ENCODE measurements at regions not wholly inside any gene's neighbourhood (a gene's known extent, or its start where the extent isn't known, plus 50 kb on each side); places are given as distances from the start of the nearest gene placed in this dataset.
"Not testable (repeated sequence)": the region's sequence is repeated elsewhere in the genome, so short reads cannot be mapped to it uniquely, and the experiment has no call there.

DNA sequence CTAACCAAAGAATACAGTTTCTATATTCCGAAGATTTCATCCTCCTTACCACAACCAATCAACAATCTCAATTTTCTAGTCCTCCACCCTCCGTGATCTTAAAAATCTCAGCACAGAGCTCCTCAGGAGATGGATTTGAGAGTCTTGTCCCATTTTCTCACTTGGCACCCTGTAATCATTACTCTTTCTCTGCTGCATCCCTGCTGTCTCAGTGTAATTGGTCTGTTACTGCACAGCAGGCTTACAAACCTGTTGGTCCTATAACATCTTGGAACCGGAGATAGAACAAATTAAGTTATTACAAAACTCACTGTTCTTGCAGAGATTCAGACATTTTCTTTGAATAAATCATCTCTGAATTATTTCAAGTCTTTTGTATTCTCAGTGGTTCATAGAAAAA lies 1227.2 kb downstream of the JRKL start:
- DNase-seq: no peak

DNA sequence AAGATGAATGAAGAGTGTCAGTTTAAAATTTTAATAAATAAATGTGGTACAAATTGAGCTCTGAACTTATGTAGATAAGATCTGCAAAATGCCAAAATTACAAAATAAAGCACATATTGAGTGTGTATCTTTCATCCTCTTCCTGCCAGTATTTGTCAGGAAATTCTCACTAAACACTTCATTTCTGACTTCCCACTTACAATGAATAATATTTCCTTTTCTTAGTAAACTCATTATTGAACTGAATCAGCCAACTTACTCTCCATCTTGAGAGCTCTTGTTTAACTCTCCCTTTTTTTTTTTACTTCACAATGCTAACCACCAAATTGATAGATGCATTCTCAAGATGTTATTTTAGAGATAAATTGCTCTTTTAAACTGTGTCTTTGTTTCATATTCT lies 1230.2 kb downstream of the JRKL start:
- DNase-seq: no peak

DNA sequence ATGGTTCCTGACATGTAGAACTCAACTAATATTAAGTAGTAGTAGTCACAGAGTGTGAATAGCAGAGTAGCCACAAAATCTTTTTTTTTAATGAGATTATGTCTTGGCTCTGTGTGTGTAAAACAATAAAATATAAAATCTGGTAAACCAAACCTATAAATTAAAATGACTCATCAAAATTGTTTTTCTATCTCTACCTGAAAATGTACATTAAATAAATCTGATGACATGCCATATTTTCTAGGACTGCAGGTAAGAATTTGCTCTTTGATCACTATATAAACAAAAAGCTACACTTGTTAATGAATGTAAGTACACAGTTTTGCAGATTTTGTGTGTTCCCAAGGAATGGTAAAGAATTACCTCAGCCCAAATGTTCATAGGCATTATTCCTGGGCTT lies 1231.5 kb downstream of the JRKL start:
- DNase-seq: no peak

DNA sequence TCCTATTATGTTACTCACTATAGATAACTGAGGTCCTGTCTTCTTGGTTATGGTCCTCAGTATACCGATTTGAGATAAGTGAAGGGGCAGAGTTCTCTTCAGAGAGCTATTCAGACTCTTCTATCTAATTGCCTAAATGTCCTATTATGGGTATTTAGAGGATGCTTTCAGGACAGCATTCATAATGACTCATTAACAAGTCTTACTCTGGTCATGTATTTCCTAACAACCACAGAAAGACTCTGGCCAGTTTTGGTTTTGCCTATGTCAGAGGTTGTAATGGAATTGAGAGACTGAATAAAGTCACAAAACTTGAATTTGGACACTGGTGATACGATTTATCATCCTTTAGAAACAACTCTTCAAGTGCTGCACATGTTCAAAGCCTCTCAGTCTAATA lies 1233.0 kb downstream of the JRKL start:
- no peak for DNase-seq

DNA sequence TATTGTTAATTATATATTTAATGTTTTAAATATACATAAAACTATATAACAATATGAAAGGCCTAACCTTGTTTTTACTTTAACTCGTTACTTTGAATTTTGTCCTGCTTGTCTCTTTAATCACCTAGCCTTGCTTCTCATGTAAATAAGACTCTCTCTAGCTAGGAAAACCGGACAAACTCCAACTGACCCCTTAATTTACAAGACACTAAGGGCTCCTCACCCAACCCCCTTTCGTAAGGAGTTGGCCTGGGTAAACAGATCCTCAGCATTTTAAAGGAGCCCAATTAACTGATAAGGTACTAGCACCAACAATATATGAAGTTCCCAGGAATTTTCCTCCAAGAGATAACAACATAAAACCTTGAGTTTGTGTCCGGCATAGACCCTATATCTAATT lies 1246.9 kb downstream of the JRKL start:
- DNase-seq: not testable (repeated sequence)

DNA sequence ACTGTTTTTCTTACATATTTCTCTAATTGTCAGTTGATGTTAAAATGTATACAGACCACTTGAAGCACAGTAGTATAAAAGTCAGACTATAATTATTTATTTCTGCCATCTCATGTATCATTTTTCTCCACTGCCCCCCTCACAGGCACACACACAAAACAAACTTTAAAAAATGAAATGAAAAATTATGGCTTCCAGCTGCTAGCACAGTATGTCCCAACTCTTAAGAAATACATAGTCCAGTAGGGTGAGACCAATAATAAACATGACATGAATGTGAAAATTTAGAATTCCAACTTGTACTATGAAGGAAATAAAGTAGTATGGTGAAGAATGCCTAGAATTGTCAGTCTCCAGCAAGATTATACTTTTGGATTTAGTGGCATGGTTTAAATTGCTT lies 1247.9 kb downstream of the JRKL start:
- DNase-seq: no peak

DNA sequence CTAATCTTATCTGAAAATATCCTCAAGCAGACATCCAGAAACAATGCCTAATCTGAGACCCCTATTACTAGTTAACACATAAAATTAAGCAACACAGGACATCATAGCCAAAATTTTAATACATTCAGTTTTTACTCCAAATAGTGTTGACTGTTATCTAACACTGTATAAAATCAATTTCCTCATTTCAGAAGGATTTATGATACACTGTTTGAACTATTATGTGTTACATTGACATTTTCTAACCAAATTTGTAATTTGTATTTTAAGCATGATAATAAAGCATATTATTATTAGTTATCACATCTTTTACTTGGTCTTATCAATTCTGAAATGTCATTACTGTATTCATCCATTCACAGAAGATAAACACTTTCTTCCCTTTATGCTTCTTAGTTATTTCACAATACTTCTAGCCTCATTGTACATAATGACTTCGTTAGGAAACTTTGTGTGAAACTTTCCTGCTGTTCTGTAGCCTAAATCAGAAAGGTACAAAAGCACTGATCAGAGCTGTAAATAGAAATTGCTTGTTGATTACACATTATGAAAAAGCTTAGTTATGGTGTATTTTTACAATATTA lies 1248.9 kb downstream of the JRKL start:
- no peak for DNase-seq

DNA sequence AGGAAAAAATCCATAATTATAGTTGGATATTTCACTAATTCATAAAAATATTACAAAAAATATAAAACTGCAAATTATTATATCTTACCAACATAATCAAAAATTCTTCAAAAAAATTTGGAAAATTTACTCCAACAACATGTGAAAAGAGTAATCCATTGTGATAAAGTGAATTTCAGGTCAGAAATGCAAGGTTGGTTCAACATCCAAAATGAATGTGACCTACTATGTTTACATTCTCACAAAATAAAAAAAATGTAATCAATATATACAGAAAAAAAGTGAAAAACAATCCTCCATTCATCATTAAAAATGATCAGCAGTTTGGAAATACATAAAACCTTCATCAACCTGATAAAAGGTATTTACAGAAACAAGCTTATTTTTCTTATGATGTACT lies 1252.2 kb downstream of the JRKL start:
- no peak for DNase-seq

DNA sequence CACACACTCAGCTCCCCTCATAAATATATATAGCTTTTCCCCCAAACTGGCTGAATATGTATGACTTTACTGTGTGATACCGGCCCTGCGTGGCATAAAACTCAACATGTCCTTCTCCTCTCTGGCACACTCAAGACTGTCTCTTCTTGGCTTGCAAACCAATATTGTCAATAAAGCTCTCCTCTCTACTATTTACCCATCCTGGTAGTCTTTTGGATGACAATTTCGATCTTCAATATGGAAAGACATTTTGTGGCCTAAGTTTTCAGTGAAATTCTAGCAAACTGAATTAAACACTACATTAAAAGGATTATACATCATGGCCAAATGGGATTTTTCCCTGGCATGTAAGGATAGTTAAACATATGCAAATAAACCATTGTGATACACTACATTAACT lies 1255.9 kb downstream of the JRKL start:
- DNase-seq: no peak

DNA sequence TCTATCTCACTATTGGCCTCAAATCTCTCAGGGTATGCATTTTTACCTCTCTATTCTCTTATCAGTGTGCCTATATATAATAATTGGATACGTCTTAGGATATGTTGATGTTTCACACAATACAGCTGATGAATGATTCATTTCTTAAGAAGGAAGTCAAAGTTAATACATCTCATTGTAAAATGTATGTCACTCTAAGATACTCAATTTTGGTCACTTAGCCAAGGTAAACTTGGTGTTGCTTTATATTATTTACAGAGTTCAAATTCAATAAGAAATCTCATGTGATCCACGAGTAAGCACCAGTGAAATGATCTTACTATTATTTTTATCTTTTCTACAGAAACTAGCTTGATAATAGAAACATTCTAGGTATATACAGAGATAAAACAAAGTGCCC lies 1266.5 kb downstream of the JRKL start:
- no peak for DNase-seq

DNA sequence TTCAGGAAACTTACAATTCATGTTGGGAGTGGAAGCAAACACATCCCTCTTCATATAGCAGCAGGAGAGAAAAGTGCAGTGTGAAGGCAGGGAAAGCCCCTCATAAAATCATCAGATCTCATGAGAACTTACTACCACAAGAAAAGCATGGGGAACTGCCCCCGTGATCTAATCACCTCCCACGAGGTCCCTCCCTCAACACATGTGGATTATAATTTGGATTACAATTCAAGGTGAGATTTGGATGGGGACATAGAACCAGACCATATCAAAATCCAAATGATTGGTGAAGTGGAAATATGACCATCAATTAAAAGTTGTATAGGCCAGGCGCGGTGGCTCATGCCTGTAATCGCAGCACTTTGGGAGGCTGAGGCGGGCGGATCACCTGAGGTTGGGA lies 1268.0 kb downstream of the JRKL start:
- DNase-seq: no peak

DNA sequence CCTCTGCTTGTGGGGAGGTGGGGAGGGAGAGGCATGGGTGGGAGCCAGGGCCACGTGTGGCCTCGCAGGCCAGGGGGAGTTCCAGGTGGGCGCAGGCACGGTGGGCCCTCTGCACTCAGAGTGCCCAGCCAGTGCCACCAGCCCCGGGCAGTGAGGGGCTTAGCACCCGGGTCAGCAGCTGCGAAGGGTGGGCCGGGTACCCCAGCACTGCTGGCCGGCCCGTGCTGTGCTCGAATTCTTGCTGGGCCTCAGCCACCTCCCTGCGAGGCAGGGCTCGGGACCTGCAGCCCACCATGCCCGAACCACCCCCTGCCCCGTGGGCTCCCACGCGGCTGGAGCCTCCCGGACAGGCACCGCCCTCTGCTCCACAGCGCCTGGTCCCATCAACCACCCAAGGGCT lies 1277.2 kb downstream of the JRKL start:
- DNase-seq: no peak

DNA sequence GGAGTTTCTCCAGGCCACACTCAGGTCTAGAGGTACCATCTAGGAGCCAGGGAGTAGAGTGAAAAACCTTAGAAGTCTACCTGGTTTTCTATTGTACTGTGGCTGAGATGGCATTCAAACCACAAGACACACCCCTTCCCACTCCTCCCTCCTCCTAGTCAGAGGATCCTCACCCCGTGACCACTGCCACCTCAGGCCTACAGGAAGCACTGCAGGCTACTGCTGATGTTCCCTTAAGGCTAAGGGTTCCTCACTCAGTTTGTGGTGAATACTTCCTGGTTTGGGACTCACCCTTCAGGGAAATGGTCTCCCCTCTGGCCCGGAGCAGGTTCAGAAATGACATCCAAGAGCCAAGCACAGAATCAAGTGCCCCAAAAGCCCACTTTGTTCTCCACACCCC lies 1293.9 kb downstream of the JRKL start:
- DNase-seq: no peak

DNA sequence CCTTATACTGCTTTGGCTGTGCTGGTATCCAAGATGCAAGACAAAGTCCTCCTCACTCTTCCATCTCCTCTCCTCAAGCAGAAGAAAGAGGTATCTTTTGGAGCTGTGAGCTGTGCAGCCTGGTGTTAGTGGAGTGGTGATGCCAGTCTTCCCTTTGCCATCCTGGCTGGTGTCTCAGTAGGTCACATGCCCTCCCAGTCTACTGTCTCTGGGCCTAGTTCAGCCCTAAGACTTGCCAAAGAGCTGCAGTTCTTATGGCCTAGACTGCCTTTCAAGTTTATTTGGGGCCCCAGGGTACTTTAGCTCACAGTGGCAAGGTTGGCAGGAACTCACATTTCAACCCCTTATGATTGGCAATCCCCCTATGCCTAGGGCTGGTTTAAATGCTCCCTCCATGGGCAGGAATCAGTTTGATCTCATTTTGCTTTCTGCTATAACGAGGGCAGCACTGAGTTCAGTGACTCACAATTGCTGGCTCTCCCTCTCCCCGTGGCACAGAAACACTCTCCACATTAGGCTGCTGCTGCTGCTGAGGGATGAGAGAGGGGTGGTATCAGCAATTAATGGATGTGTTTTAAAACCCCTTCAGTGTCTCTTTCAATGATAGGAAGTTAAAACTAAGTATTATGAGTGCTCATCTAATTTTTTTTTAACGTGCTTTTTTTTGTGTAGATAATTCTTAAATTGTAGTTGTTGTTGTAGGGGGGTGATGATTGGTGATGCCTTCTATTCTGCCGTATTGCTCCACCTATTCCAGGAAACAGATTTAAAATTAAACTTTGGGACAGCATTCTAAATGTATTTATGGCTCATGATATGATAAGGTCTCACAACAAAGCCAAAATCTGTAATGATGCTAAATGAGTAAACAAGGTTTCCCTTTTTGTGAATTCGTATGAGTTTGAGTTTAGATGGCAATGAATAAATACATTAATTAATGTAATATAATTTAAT lies 1295.0 kb downstream of the JRKL start:
- DNase-seq: no peak

DNA sequence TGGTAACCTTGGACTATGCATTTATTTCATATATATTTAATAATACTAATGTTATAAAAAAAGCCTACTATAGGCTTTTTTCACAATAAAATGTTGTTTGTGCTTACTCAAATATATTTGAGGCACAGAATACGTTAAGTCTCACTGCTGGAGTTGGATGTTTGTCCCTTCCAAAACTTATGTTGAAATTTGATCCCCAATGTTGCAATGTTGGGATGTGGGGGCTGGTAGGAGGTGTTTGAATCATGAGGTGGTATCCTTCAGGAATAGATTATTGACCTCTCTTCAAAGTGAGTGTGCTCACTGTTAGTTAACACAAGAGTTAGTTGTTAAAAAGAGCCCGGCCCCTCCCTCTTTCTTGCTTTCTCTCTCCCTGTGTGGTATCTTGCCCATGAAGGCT lies 1295.9 kb downstream of the JRKL start:
- DNase-seq: no peak

DNA sequence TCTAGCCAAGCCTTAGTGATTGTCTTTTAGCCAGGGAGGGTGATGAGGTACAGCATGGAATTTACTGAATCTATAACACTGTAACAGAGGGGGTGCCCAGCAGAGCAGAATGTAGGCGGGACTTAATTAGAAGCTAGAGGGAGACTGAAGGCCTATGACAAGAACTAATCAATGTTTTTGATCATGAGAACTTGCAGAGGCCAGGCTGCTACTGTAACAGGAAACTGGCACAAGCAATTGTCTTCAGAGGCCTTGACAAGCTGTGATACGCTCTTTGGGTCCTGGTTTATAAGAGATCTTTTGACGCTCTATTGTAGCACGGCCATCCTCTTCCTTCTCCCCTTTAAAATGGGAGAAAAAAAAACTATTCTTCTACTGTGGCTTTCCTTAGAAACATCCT lies 1297.3 kb downstream of the JRKL start:
- DNase-seq: no peak

DNA sequence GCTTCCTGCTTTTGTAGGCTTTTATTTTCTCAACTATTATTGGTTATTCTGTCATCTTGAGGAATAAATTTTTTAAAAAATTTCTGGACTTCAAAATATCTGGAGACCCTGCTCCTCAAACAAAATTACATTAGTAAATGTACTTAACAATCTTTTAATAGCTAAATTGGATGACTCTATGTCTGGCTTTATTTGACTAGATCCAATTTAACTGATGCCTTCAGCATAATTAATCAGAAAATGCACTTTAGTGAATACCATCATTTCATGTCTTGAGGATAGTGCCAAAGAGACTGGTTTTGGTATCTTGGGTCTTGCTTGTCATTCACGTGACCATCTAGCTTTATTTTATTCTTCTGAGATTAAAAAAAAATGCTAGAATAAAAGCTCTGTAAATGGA lies 1301.2 kb downstream of the JRKL start:
- no peak for DNase-seq

DNA sequence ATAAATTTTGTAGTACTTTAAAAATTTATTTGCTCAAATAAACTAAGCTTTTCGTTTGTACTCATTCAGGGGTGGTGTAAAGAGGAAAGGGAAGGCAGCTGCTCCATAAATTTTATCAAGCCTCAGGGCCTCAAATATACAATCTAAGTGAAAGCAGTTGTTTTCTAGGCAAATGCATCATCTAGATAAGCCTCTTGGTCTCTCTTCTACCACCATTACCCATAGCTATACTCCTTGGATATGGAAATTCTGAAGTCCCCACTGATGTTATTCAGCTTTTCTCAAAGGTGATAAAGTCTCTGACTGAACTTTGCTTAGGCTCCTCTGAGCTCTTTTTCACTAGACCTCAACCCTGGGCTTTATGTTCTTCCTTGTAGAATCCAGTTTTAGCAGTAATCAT lies 1313.1 kb downstream of the JRKL start:
- no peak for DNase-seq

DNA sequence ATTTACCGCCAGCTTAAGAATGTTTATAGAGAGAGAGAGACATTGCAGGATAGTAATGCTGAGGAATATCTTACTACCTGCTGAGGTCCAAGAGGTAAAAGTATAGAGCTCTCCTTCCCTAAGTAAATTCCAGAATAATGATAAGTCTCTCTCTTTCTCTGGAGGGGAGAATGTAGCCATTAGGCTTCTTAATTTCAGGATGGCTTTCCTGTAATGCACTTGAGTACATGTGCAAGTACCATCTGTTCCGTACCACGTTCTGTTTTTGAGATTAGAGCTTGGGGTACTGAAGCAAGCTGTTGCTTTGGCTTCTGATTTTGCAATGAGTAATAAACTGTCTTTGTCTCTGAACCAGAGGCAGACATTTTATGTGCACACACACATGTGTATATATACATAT lies 1314.0 kb downstream of the JRKL start:
- no peak for DNase-seq

DNA sequence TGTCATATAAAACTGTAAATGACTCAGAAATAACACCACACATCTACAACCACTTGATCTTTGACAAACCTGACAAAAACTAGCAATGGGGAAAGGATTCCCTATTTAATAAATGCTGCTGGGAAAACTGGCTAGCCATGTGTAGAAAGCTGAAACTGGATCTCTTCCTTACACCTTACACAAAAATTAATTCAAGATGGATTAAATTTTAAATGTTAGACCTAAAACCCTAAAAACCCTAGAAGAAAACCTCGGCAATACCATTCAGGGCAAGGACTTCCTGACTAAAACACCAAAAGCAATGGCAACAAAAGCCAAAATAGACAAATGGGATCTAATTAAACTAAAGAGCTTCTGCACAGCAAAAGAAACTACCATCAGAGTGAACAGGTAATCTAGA lies 1315.3 kb upstream of the CNTN5 start:
- DNase-seq: peak; percentile 22

DNA sequence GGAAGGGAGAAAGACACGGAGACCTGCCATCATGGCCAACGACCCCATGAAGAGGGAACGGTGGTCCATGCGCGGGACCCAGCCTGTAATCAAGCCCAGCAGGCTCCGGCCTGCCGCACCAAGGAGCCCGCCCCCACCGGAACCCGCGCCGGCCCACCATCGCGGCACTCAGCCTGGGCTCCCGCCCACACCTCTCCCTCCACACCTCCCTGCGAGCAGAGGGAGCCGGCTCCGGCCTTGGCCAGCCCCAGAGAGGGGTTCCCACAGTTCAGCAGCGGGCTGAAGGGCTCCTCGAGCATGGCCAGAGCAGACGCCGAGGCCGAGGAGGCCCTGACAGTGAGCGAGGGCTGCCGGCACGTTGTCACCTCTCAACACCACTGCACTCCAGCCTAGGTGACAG lies 1302.8 kb upstream of the CNTN5 start:
- DNase-seq: no peak

DNA sequence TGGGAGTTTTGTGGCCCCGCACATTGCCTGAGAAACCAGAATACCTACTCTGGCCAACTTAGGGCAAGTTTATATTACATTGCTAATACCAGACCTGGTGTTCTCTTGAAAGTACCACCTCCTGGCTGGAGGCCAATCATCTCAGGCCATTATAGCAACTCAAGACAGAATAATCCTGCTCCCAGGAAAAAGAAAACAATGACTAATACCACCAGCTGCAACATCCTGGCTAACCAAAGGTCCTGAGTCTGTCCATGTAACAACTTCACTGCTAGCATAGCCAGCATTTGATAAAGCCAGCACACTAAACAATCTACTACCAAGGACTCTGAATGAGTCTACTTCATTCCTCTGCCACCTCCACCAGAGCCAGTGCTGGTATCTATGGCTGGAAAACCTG lies 1298.7 kb upstream of the CNTN5 start:
- DNase-seq: no peak

DNA sequence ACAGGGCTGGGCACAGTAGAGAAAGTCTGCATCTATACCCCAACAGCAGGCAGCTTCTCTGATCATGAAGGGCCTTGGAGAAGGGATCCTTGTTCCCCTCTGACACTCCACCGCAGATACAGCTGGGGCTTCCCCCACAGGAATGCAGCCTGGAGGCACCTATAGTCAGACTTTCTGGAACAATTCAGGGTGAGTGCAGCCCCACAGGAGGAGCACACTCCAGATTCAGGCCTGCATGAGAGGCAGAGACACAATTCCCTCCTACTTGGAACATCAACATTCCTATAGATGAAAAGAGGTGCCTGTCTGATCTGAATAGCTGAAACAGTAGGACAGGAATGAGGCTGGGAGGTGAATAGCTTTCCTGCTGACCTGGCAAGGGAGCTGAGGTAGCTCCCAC lies 1298.0 kb upstream of the CNTN5 start:
- no peak for DNase-seq

DNA sequence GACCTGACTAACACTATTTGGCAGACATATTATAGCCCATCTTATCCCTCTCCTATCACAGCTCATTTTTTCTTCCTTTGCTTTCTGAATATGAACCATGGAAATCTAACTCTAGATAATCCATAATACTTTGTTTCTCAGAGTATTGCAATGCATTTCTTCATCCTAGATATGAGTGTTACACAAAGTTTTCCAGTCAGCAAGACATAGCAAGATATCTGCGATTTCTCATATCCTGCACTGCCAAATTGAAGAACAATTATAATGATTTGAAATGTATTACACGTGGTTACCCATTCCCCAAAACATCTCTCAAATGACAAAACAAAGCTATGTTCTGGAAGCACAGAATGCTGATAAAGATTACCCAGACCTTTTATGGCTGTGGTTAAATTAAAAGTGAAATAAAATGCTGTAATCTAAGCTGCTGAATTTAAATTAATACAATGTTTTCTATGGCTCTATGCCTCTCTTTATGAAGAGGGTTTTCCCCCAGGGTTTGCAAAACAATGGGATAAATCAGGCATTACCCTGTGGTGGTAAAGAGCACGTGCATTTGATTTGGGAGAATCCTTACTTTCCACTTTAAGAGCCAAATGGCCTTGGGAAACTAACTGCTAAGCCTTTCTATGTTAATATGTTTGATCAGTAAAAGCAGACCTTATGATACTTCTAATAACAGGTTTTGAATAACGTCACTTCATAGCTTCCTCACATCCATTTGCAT lies 1291.0 kb upstream of the CNTN5 start:
- no peak for DNase-seq
